ENCODE measurements at regions not wholly inside any gene's neighbourhood (a gene's known extent, or its start where the extent isn't known, plus 50 kb on each side); places are given as distances from the start of the nearest gene placed in this dataset.

GRCh38 chr6:133779916-133780695, 108.8 kb upstream of the TCF21 start (continued):
- no peak for TF ChIP-seq CHD2 (IDR thresholded peaks at IDR 0.05; ENCODE audit: low read length, partially characterized antibody)

- 94% methylated on average over 2 of the region's 2 CpGs for WGBS (ENCODE audit: missing lambda C conversion rate)
- no peak for FAIRE-seq
- no peak for TF ChIP-seq JUNB (IDR thresholded peaks at IDR 0.05)
- TF ChIP-seq CEBPB (IDR thresholded peaks at IDR 0.05): no peak
- no peak for TF ChIP-seq HOXB5 (CRISPR knock-in tag; IDR thresholded peaks at IDR 0.05)
- TF ChIP-seq NPAS2 (CRISPR knock-in tag; IDR thresholded peaks at IDR 0.05; ENCODE audit: borderline replicate concordance): no peak
- TF ChIP-seq RCOR1 (IDR thresholded peaks at IDR 0.05; ENCODE audit: low read depth, low read length): no peak
- no peak for TF ChIP-seq RAD21 (conservative IDR thresholded peaks at IDR 0.05 in 1 of 2, IDR thresholded peaks at IDR 0.05 in 1 of 2)
- no peak for TF ChIP-seq USF2 (IDR thresholded peaks at IDR 0.05)
- TF ChIP-seq JUN (IDR thresholded peaks at IDR 0.05): no peak
- TF ChIP-seq MAFK (IDR thresholded peaks at IDR 0.05; ENCODE audit: partially characterized antibody): no peak
- no peak for TF ChIP-seq HMGXB4 (CRISPR knock-in tag; IDR thresholded peaks at IDR 0.05; ENCODE audit: borderline replicate concordance)
- no peak for TF ChIP-seq EHMT2 (IDR thresholded peaks at IDR 0.05; ENCODE audit: low read depth)
- no peak for TF ChIP-seq ZSCAN20 (CRISPR knock-in tag; IDR thresholded peaks at IDR 0.05)
- no peak for TF ChIP-seq ZFP36 (IDR thresholded peaks at IDR 0.05; ENCODE audit: borderline replicate concordance, partially characterized antibody)
- TF ChIP-seq HOXA7 (CRISPR knock-in tag; IDR thresholded peaks at IDR 0.05): no peak
- TF ChIP-seq ZC3H11A (IDR thresholded peaks at IDR 0.05): no peak
- DNase-seq (ENCODE audit: low read depth in 1 of 2, low spot score in 1 of 2): no peak
- H3K4me3 ChIP-seq: no peak overlapping the region
- H3K4me1 ChIP-seq: no peaks in the 10 kb centered on the region
- ChIA-PET POLR2A (no interaction called here), CTCF (no interaction called here)
- no peak overlapping the region for H3K27ac ChIP-seq
- ATAC-seq: no peak
- no peaks in the 10 kb centered on the region for H3K9me3 ChIP-seq
- H3K4me2 ChIP-seq: no peak overlapping the region
Measured at GRCh38 chr6:133786016-133786415, 102.9 kb upstream of the TCF21 start.

GRCh38 chr6:133787122-133787521, 101.8 kb upstream of the TCF21 start:
- no peak for FAIRE-seq
- Histone ChIP-seq H3K27ac (no peak overlapping the region), H3K4me2 (no peak overlapping the region), H3K4me1 (no peaks in the 10 kb centered on the region), H3K4me3 (no peak overlapping the region), H3K9me3 (no peaks in the 10 kb centered on the region)
- DNase-seq (ENCODE audit: low read depth in 1 of 2, low spot score in 1 of 2): no peak
- ChIA-PET CTCF (interaction anchor here (1.4 kb wide), 1 partner anchor 10 kb away, joined by 3 read pairs; no protein-coding TSS in a partner anchor), POLR2A (no interaction called here)
- no peak for ATAC-seq
- 71% methylated on average over 3 of the region's 3 CpGs for WGBS (ENCODE audit: missing lambda C conversion rate)
- TF ChIP-seq ELK1 (IDR thresholded peaks at IDR 0.05; ENCODE audit: low read depth, low read length) (no peak), FOXS1 (CRISPR knock-in tag; IDR thresholded peaks at IDR 0.05) (no peak), TFCP2L1 (CRISPR knock-in tag; IDR thresholded peaks at IDR 0.05) (no peak), RCOR1 (IDR thresholded peaks at IDR 0.05; ENCODE audit: low read depth, low read length) (no peak), MAX (IDR thresholded peaks at IDR 0.05) (no peak), RARB (CRISPR knock-in tag; IDR thresholded peaks at IDR 0.05) (no peak), EP300 (IDR thresholded peaks at IDR 0.05) (no peak), CBX8 (IDR thresholded peaks at IDR 0.05) (no peak), SREBF2 (IDR thresholded peaks at IDR 0.05) (no peak), POLR2A (IDR thresholded peaks at IDR 0.05; ENCODE audit: low read length) (no peak), ZSCAN20 (CRISPR knock-in tag; IDR thresholded peaks at IDR 0.05) (no peak), ESRRA (IDR thresholded peaks at IDR 0.05; ENCODE audit: borderline replicate concordance, low read length) (no peak), CEBPB (IDR thresholded peaks at IDR 0.05) (no peak), JUN (IDR thresholded peaks at IDR 0.05) (no peak), KDM1A (IDR thresholded peaks at IDR 0.05; ENCODE audit: low read depth) (no peak), POLR2AphosphoS2 (conservative IDR thresholded peaks at IDR 0.05; ENCODE audit: low read length) (no peak)

Data from A549 (cell line).